ENCODE measurements at regions not wholly inside any gene's neighbourhood (a gene's known extent, or its start where the extent isn't known, plus 50 kb on each side); places are given as distances from the start of the nearest gene placed in this dataset.

DNA sequence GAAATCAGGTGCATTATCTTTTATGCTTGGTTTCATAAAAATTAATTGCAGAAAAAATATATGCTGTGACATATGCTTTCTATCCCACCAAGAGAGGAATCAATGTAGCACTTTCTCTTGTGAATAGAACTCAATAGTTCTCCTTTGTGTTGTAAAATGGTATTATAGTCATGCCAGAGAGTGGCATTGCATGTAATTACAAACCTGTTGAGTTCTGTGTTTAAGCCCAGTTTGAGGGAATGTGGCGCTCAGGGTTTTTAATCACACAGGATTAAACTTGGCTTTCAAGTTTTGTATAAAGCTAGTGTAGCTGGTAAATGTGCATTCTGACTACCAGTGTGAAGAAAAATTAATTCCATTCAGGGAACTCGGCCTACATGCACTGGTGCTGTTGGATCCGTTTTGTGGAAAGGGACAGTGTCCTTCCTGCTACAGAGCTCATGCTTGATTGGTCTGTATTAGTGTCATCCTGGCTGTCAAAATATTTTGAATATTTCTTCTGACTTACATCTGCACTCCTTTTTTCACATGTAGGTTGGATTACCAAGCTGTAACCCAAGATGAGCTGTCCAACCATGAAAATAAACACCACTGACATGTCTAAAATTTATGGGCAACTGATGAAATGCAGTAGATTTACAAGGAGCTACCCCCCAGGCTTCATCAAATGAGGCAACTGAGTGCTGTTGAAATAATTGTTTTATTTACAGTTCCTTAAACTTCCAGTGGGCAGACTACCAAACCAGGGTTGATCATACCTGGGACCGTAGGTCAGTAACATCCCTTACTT lies 80.3 kb downstream of the SLC4A3 start:
- Histone ChIP-seq H3K4me1 (peaks cover 27% of the 10 kb centered on the region), H3K4me2 (no peak overlapping the region), H3K4me3 (no peak overlapping the region), H4K20me1 (no peaks in the 10 kb centered on the region), H3K36me3 (no peaks in the 10 kb centered on the region), H3K9me3 (peaks cover 3% of the 10 kb centered on the region; the same call in 1 of the 2 replicates), H3K27ac (no peak overlapping the region), H3K9ac (no peak overlapping the region), H3K27me3 (no peaks in the 10 kb centered on the region)
- no peak for TF ChIP-seq Cebpa-rat (IDR thresholded peaks at IDR 0.05)

DNA sequence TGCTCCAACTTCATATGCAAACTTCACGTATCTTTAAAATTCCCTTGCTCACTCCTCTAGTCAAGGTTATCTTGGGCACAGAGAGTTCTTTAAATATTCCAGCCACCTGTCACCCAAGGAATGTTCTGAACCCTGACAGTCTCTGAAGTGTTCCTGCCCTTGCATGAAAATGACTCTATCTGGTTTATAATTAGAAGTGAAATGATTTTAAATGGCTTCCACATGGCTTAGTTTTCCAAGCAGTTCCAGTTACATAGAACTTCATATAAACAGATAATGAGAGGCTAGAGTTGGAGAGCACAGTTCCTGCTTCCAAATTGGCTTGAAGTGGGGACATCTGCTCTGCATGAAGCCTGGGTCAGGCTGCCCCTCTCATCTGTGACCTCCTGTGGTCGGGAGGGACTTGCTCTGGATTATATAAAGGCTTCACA lies 81.9 kb downstream of the SLC4A3 start:
- no peaks in the 10 kb centered on the region for H4K20me1 ChIP-seq
- H3K9ac ChIP-seq = no peak overlapping the region
- H3K27me3 ChIP-seq = no peaks in the 10 kb centered on the region
- peaks cover 17% of the 10 kb centered on the region for H3K9me3 ChIP-seq
- no peak overlapping the region for H3K27ac ChIP-seq
- no peak overlapping the region for H3K4me2 ChIP-seq
- TF ChIP-seq Cebpa-rat (IDR thresholded peaks at IDR 0.05) = no peak
- H3K4me1 ChIP-seq = peaks cover 10% of the 10 kb centered on the region
- no peaks in the 10 kb centered on the region for H3K36me3 ChIP-seq
- H3K4me3 ChIP-seq = no peak overlapping the region

DNA sequence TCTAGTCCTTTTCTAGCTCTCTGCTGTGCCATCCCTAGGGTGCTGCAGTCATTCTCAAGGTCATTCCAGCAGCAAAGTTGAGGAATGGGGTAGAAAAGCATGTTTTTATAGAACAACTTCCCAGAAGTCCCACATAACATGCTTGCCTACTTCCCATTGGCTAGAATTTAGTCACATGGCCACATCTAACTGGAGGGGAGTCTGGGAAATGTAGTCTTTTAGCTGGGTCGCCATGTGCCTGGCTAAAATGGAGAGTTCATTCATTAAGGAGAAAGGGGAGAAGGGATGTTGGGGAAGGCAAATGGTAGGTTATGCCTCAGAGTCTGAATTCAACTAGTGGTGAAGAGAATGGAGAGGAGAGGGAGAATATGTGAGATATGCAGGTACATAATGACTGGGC lies 85.7 kb downstream of the SLC4A3 start:
- peaks cover 24% of the 10 kb centered on the region for H3K9me3 ChIP-seq
- no peak overlapping the region for H3K27ac ChIP-seq
- no peaks in the 10 kb centered on the region for H4K20me1 ChIP-seq
- H3K4me2 ChIP-seq = no peak overlapping the region
- H3K4me3 ChIP-seq = no peak overlapping the region
- no peaks in the 10 kb centered on the region for H3K36me3 ChIP-seq
- no peaks in the 10 kb centered on the region for H3K27me3 ChIP-seq
- no peak for TF ChIP-seq Cebpa-rat (IDR thresholded peaks at IDR 0.05)
- H3K4me1 ChIP-seq = no peaks in the 10 kb centered on the region
- no peak overlapping the region for H3K9ac ChIP-seq

DNA sequence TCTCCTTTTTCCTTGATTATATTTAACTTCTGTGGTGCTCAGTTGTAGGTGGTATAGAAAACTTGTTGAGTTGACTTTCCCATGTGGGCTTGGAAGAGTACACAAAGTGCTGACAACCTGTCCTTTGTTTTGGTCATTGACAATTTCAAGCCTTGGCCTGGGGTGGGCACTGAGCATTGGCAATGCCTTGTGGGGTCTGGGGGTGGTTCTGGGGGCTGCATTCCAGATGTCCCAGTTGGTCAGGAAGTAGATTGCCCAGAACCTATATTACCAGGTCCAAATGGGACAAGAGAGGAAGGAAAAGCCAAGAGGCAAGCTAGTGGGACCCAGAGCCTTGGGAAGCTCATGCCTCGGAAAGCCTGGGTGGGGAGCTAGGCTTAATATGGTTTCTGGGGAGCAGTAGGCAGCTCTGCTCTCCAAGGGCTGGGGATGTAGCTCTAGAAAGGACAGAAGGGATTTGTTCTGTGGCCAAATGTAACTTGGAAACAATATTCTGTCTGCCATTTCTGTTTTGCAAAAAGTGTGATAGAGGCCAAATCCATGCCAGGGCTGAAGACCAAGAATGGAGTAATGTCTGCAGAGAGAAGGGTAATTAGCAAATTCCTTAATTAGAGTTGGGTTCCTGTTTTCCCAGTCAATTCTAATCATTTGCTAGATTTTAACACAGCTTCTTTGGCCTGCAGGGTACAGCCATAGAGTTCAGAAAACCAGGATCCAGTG lies 87.4 kb downstream of the SLC4A3 start:
- Histone ChIP-seq H3K4me2 (no peak overlapping the region), H3K36me3 (no peaks in the 10 kb centered on the region), H3K27me3 (no peaks in the 10 kb centered on the region), H3K9ac (no peak overlapping the region), H3K4me1 (no peaks in the 10 kb centered on the region), H3K27ac (no peak overlapping the region), H4K20me1 (no peaks in the 10 kb centered on the region), H3K9me3 (peaks cover 24% of the 10 kb centered on the region), H3K4me3 (no peak overlapping the region)
- no peak for TF ChIP-seq Cebpa-rat (IDR thresholded peaks at IDR 0.05)

DNA sequence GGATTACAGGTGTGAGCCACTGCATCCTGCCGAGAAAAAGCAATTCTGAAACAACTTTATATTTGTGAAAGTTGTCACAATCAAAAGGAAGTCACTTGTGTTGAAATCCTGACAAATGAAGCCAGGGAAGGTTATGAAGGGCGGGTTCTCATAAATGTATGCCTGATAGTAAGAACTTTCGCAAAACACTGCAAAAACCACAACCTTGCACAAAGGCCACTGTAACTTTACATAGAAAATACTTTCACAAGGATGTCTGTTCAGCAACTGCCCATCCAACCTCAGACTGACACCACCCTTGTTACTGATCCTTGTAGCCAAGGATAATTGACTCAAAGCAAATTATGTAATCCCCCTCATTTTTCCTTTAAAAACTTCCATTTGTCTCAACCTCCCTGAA lies 90.6 kb downstream of the SLC4A3 start:
- H3K9ac ChIP-seq = no peak overlapping the region
- H3K4me3 ChIP-seq = no peak overlapping the region
- no peaks in the 10 kb centered on the region for H3K4me1 ChIP-seq
- H3K27ac ChIP-seq = no peak overlapping the region
- no peaks in the 10 kb centered on the region for H3K36me3 ChIP-seq
- H3K4me2 ChIP-seq = no peak overlapping the region
- H4K20me1 ChIP-seq = no peaks in the 10 kb centered on the region
- no peaks in the 10 kb centered on the region for H3K27me3 ChIP-seq
- no peak for TF ChIP-seq Cebpa-rat (IDR thresholded peaks at IDR 0.05)
- peaks cover 18% of the 10 kb centered on the region for H3K9me3 ChIP-seq

DNA sequence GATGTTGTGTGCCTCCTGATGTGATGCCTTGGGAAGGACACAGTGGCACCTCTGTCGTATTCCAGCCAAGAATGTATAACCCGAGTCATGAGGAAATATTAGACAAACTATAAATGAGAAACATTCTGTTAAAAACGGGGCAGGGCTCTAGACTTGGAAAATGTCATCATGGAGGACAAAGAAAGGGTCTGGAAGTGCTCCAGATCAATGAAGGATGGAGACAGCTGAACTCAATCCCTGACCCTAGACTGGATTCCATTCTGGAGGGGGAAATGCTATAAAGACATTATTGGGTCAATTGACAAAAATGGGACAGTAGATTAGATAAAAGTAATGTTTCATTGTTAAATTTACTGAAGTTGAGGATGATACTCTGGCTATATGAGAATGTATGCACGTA lies 92.1 kb downstream of the SLC4A3 start:
- TF ChIP-seq Cebpa-rat (IDR thresholded peaks at IDR 0.05) = no peak
- no peaks in the 10 kb centered on the region for H3K27me3 ChIP-seq
- H3K27ac ChIP-seq = no peak overlapping the region
- H3K4me3 ChIP-seq = no peak overlapping the region
- no peaks in the 10 kb centered on the region for H3K4me1 ChIP-seq
- 0 out of 2 replicates have a peak, but pooled peaks cover 5% of the 10 kb centered on the region for H3K9me3 ChIP-seq
- H3K4me2 ChIP-seq = no peak overlapping the region
- no peak overlapping the region for H3K9ac ChIP-seq
- H4K20me1 ChIP-seq = no peaks in the 10 kb centered on the region
- H3K36me3 ChIP-seq = no peaks in the 10 kb centered on the region

DNA sequence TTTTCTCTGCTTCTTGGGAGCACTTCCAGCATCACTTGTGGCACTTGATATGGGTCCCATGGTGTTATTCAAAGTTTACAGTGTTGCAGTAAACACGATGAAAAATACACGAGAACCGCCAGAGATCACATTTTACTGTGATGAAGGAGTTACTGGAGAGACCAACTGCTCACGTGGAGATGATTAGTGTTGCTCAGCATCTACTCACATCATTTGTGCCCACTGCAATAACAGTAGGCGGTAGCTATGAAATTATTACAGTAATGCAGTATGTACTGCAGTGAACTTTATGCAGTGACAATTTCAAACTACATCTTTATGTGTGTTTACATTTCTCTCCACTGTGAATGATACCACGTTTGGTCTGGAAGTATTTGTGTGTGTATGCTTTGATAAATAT lies 93.5 kb downstream of the SLC4A3 start:
- Histone ChIP-seq H3K9ac (no peak overlapping the region), H3K27ac (no peak overlapping the region), H3K4me2 (no peak overlapping the region)

DNA sequence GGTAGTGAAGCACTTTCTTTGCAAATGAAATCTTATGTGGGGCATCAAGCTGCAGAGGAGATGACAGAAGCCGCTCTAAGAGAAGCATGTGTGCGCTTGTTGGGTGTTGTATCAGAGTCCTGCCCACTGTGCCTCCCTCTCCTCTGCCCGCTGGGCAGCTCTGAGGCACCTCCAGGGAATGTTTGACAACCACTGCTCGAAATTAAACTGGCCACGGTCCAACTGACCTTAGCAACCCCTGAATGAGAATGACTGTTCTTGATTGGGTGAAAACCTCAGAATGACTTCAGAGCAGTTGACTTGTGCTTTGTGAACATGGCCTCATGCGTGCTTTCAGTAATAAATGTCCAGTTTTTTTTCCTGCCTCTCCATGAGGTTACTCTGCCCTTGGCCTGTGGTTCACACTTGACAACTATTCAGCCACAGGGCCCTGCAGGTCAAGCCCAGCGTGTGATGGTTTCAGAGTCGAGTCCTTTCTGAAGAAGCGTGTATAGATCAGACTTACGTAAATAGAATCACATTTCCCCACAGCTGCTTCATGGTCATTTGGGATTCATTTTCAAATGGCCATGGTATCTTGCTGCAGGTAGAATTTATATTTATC lies 94.9 kb downstream of the SLC4A3 start:
- no peak overlapping the region for H3K9ac ChIP-seq
- H3K36me3 ChIP-seq = no peaks in the 10 kb centered on the region
- TF ChIP-seq Cebpa-rat (IDR thresholded peaks at IDR 0.05) = no peak
- no peak overlapping the region for H3K4me3 ChIP-seq
- H3K27me3 ChIP-seq = no peaks in the 10 kb centered on the region
- H3K4me2 ChIP-seq = no peak overlapping the region
- no peaks in the 10 kb centered on the region for H3K4me1 ChIP-seq
- no peak overlapping the region for H3K27ac ChIP-seq
- no peaks in the 10 kb centered on the region for H4K20me1 ChIP-seq
- no peaks in the 10 kb centered on the region for H3K9me3 ChIP-seq

More for the DNA sequence above, 93.5 kb downstream of the SLC4A3 start:
- no peak for TF ChIP-seq Cebpa-rat (IDR thresholded peaks at IDR 0.05)
- H3K27me3 ChIP-seq = no peaks in the 10 kb centered on the region
- H4K20me1 ChIP-seq = no peaks in the 10 kb centered on the region
- no peaks in the 10 kb centered on the region for H3K4me1 ChIP-seq
- no peaks in the 10 kb centered on the region for H3K36me3 ChIP-seq
- no peak overlapping the region for H3K4me3 ChIP-seq
- no peaks in the 10 kb centered on the region for H3K9me3 ChIP-seq

DNA sequence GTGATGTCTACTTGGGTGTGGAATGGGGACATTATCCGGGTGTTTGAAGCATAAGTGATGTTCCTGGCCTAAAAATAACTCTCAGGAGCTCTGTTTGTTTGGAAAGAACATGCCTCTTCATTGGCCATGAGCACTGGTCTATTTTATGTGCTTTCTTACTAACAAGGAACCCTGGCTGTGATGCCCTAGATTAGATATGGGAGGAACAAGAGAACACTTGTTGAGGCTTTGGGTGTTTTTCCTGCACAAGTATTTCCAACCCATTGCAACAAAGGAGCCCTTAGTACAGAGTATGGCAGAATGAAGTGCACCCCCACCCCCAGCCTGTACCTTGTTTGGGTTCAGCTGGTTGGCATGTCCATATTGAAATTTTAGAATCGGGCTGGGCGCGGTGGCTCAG lies 95.9 kb downstream of the SLC4A3 start:
- no peaks in the 10 kb centered on the region for H3K4me1 ChIP-seq
- no peaks in the 10 kb centered on the region for H3K9me3 ChIP-seq
- H3K9ac ChIP-seq = no peak overlapping the region
- H3K4me2 ChIP-seq = no peak overlapping the region
- H3K36me3 ChIP-seq = no peaks in the 10 kb centered on the region
- no peaks in the 10 kb centered on the region for H4K20me1 ChIP-seq
- no peaks in the 10 kb centered on the region for H3K27me3 ChIP-seq
- TF ChIP-seq Cebpa-rat (IDR thresholded peaks at IDR 0.05) = no peak
- H3K27ac ChIP-seq = no peak overlapping the region
- H3K4me3 ChIP-seq = no peak overlapping the region

DNA sequence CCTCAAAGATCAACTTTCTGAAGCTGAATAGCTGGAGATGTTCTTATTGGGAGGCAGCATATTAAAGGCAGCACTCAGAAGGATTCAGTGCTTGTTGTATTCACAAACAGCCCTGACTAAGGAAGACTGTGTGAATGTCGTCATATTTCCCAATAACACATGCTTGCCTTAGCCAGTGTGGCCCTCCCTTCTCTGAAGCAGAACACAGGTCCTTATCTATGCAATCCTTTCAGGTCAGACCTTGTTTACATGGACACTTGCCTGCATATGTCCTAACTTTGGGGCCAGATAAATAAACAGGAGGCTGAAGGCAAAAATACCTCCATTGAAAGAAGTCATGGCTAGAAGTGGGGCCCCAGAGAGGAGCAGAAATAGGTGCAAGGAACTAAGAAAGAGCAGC lies 97.2 kb downstream of the SLC4A3 start:
- Histone ChIP-seq H3K4me2 (no peak overlapping the region), H3K27me3 (no peaks in the 10 kb centered on the region), H3K9me3 (no peaks in the 10 kb centered on the region), H3K27ac (no peak overlapping the region), H3K4me1 (no peaks in the 10 kb centered on the region), H3K36me3 (no peaks in the 10 kb centered on the region), H4K20me1 (no peaks in the 10 kb centered on the region), H3K4me3 (no peak overlapping the region), H3K9ac (no peak overlapping the region)
- no peak for TF ChIP-seq Cebpa-rat (IDR thresholded peaks at IDR 0.05)
